Fibroblast of lung (primary cell): ENCODE measurements at regions not wholly inside any gene's neighbourhood (a gene's known extent, or its start where the extent isn't known, plus 50 kb on each side); places are given as distances from the start of the nearest gene placed in this dataset.
"Not testable (repeated sequence)": the region's sequence is repeated elsewhere in the genome, so short reads cannot be mapped to it uniquely, and the experiment has no call there.

Experiments used
- CTCF ChIP-seq, 2 donors: IDR thresholded peaks in 1 of 2; conservative IDR thresholded peaks in 1 of 2; 1 replicate in 1 of 2; 2 replicates in 1 of 2; pipeline ENCODE4 v1.5.1; 2011 to 2012; ENCODE audit warnings: low read length in 2 of 2, control low read depth in 1 of 2, inconsistent platforms in 1 of 2, low read depth in 1 of 2, mild to moderate bottlenecking in 1 of 2
- EZH2 ChIP-seq: IDR thresholded peaks from 2 replicates; pipeline ENCODE4 v1.5.1; 2012; ENCODE audit warnings: low read length, control low read depth, mild to moderate bottlenecking; ENCODE audit errors: missing control alignments

- not testable (repeated sequence) for TF ChIP-seq CTCF (conservative IDR thresholded peaks at IDR 0.05 in 1 of 2, IDR thresholded peaks at IDR 0.05 in 1 of 2; ENCODE audit: low read depth in 1 of 2, low read length in 2 of 2); EZH2
These were observed 888.8 kb downstream of the RPS29 start for GRCh38 chr14:48697362-48697761.
